GM12878 (cell line): ENCODE measurements at regions not wholly inside any gene's neighbourhood (a gene's known extent, or its start where the extent isn't known, plus 50 kb on each side); places are given as distances from the start of the nearest gene placed in this dataset.

Experiments used
- CBX3 ChIP-seq: fragments of 200-600 bp; sonication (generic); IDR thresholded peaks from 2 replicates; pipeline ENCODE4 v1.6.1; 2016; ENCODE audit warnings: low read depth, borderline replicate concordance
- CREM ChIP-seq: IDR thresholded peaks from 2 replicates; pipeline ENCODE4 v1.6.1; 2014; ENCODE audit warnings: antibody characterized with exemption, low read depth
- DPF2 ChIP-seq: fragments of 450-650 bp; IDR thresholded peaks from 2 replicates; pipeline ENCODE4 v1.6.1; 2017; ENCODE audit warnings: mild to moderate bottlenecking
- IKZF1 ChIP-seq: fragments of 450-650 bp; conservative IDR thresholded peaks from 2 replicates; pipeline ENCODE4 v1.6.1; 2017; ENCODE audit warnings: antibody characterized with exemption, mild to moderate bottlenecking
- IKZF2 ChIP-seq, 2 experiments: fragments of 450-650 bp; IDR thresholded peaks; 2 replicates each; pipeline ENCODE4 v1.6.1; 2017; ENCODE audit warnings: mild to moderate bottlenecking in 2 of 2, moderate library complexity in 2 of 2
- KLF5 ChIP-seq: fragments of 450-650 bp; IDR thresholded peaks from 2 replicates; pipeline ENCODE4 v1.6.1; 2014; ENCODE audit warnings: mild to moderate bottlenecking; ENCODE audit not compliant: partially characterized antibody
- MTA2 ChIP-seq: fragments of 450-650 bp; IDR thresholded peaks from 2 replicates; pipeline ENCODE4 v1.6.1; 2016; ENCODE audit warnings: low read depth, mild to moderate bottlenecking, moderate library complexity
- SMAD5 ChIP-seq: IDR thresholded peaks from 2 replicates; pipeline ENCODE4 v1.6.1; 2016; ENCODE audit warnings: antibody characterized with exemption, low read depth
- SPI1 ChIP-seq: IDR thresholded peaks from 2 replicates; pipeline ENCODE4 v1.6.1; 2011; ENCODE audit warnings: low read depth, mild to moderate bottlenecking, low read length, moderate library complexity, borderline replicate concordance; ENCODE audit not compliant: insufficient read depth
- SREBF2 ChIP-seq: IDR thresholded peaks from 2 replicates; pipeline ENCODE4 v1.6.1; 2012; ENCODE audit warnings: mild to moderate bottlenecking, low read length
- YBX1 ChIP-seq: fragments of 450-650 bp; IDR thresholded peaks from 2 replicates; pipeline ENCODE4 v1.6.1; 2016; ENCODE audit warnings: antibody characterized with exemption
- ZBED1 ChIP-seq: IDR thresholded peaks from 2 replicates; pipeline ENCODE4 v1.6.1; 2016; ENCODE audit warnings: borderline replicate concordance
- TF ChIP-seq, protein P1 (sequence below): fragments of 150-350 bp; IDR thresholded peaks from 2 replicates; pipeline ENCODE4 v1.6.1; 2016; ENCODE audit warnings: low read depth, low read length
- TF ChIP-seq, protein P2 (sequence below): IDR thresholded peaks from 2 replicates; pipeline ENCODE4 v1.6.1; 2012; ENCODE audit warnings: low read depth, low read length, improper control_type of control experiment
- TF ChIP-seq, protein P3 (sequence below): IDR thresholded peaks from 2 replicates; pipeline ENCODE4 v1.6.1; 2011; ENCODE audit warnings: borderline replicate concordance, low read depth, mild to moderate bottlenecking, moderate library complexity, low read length; ENCODE audit not compliant: insufficient read depth, poor library complexity, severe bottlenecking
- TF ChIP-seq, protein P4 (sequence below): fragments of 450-650 bp; IDR thresholded peaks from 2 replicates; pipeline ENCODE4 v1.6.1; 2017; ENCODE audit warnings: mild to moderate bottlenecking, low read depth, inconsistent platforms; ENCODE audit not compliant: poor library complexity, severe bottlenecking
- TF ChIP-seq, protein P5 (sequence below): IDR thresholded peaks from 2 replicates; pipeline ENCODE4 v1.6.1; 2012; ENCODE audit warnings: low read length, inconsistent platforms
- TF ChIP-seq, protein P6 (sequence below): fragments of 450-650 bp; IDR thresholded peaks from 2 replicates; pipeline ENCODE4 v1.6.1; 2018; ENCODE audit warnings: borderline replicate concordance, mild to moderate bottlenecking; ENCODE audit not compliant: partially characterized antibody

DNA sequence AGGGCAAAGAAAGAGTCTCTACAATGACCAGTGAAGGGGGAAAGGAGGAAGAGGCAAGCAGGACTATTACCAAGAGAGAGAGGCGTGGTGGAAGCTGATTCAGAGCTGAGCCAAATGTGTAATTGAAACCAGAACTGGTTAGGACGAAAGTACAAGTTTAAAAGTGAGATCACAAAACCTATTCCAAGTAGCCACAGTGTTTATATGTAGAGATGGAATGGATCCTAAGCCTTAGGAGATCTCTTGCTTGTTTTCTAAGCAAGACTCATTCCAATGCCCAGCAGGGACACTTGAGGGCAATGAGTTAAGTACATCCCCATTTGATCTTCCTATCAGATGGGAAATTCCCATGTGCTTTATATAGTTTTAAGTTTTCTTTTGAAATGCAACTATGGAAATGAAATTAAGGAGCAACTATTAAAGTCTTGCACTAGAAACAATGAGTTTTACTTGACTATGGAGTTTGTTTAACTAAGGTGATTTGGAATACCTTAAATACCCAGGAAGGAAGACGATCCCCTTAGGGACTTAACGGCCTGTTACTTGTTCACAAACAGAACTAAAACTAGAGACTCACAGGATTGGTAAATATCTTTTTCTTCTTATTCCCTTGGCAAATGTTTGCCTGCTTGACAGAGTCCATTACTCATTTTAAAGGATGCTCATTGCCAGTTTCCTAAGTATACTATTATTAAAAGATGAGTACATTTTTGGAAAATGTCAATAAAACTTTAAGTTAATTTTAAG lies 51.1 kb upstream of the SNX2 start (continued):
- TF ChIP-seq, protein P1, sequence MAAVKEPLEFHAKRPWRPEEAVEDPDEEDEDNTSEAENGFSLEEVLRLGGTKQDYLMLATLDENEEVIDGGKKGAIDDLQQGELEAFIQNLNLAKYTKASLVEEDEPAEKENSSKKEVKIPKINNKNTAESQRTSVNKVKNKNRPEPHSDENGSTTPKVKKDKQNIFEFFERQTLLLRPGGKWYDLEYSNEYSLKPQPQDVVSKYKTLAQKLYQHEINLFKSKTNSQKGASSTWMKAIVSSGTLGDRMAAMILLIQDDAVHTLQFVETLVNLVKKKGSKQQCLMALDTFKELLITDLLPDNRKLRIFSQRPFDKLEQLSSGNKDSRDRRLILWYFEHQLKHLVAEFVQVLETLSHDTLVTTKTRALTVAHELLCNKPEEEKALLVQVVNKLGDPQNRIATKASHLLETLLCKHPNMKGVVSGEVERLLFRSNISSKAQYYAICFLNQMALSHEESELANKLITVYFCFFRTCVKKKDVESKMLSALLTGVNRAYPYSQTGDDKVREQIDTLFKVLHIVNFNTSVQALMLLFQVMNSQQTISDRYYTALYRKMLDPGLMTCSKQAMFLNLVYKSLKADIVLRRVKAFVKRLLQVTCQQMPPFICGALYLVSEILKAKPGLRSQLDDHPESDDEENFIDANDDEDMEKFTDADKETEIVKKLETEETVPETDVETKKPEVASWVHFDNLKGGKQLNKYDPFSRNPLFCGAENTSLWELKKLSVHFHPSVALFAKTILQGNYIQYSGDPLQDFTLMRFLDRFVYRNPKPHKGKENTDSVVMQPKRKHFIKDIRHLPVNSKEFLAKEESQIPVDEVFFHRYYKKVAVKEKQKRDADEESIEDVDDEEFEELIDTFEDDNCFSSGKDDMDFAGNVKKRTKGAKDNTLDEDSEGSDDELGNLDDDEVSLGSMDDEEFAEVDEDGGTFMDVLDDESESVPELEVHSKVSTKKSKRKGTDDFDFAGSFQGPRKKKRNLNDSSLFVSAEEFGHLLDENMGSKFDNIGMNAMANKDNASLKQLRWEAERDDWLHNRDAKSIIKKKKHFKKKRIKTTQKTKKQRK, result no peak
- TF ChIP-seq CREM (peak; percentile 76; the same call in 1 of the 2 replicates), DPF2 (peak; percentile 47; the same call in 1 of the 2 replicates), SREBF2 (no peak), YBX1 (no peak), CBX3 (no peak), ZBED1 (peak; percentile 34; the same call in 1 of the 2 replicates), IKZF2 (IDR thresholded peaks at IDR 0.05) (peak; percentile 86 to 90), IKZF1 (peak; percentile 83), MTA2 (peak; percentile 76; the same call in 1 of the 2 replicates), SPI1 (peak; percentile 66; the same call in 1 of the 2 replicates), SMAD5 (no peak), KLF5 (no peak)
- TF ChIP-seq, protein P2, sequence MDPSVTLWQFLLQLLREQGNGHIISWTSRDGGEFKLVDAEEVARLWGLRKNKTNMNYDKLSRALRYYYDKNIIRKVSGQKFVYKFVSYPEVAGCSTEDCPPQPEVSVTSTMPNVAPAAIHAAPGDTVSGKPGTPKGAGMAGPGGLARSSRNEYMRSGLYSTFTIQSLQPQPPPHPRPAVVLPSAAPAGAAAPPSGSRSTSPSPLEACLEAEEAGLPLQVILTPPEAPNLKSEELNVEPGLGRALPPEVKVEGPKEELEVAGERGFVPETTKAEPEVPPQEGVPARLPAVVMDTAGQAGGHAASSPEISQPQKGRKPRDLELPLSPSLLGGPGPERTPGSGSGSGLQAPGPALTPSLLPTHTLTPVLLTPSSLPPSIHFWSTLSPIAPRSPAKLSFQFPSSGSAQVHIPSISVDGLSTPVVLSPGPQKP, result no peak
- TF ChIP-seq, protein P3, sequence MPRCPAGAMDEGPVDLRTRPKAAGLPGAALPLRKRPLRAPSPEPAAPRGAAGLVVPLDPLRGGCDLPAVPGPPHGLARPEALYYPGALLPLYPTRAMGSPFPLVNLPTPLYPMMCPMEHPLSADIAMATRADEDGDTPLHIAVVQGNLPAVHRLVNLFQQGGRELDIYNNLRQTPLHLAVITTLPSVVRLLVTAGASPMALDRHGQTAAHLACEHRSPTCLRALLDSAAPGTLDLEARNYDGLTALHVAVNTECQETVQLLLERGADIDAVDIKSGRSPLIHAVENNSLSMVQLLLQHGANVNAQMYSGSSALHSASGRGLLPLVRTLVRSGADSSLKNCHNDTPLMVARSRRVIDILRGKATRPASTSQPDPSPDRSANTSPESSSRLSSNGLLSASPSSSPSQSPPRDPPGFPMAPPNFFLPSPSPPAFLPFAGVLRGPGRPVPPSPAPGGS, result peak; percentile 35
- TF ChIP-seq, protein P4, sequence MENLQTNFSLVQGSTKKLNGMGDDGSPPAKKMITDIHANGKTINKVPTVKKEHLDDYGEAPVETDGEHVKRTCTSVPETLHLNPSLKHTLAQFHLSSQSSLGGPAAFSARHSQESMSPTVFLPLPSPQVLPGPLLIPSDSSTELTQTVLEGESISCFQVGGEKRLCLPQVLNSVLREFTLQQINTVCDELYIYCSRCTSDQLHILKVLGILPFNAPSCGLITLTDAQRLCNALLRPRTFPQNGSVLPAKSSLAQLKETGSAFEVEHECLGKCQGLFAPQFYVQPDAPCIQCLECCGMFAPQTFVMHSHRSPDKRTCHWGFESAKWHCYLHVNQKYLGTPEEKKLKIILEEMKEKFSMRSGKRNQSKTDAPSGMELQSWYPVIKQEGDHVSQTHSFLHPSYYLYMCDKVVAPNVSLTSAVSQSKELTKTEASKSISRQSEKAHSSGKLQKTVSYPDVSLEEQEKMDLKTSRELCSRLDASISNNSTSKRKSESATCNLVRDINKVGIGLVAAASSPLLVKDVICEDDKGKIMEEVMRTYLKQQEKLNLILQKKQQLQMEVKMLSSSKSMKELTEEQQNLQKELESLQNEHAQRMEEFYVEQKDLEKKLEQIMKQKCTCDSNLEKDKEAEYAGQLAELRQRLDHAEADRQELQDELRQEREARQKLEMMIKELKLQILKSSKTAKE, result no peak
- TF ChIP-seq, protein P5, sequence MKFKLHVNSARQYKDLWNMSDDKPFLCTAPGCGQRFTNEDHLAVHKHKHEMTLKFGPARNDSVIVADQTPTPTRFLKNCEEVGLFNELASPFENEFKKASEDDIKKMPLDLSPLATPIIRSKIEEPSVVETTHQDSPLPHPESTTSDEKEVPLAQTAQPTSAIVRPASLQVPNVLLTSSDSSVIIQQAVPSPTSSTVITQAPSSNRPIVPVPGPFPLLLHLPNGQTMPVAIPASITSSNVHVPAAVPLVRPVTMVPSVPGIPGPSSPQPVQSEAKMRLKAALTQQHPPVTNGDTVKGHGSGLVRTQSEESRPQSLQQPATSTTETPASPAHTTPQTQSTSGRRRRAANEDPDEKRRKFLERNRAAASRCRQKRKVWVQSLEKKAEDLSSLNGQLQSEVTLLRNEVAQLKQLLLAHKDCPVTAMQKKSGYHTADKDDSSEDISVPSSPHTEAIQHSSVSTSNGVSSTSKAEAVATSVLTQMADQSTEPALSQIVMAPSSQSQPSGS, result peak; percentile 87
- TF ChIP-seq, protein P6, sequence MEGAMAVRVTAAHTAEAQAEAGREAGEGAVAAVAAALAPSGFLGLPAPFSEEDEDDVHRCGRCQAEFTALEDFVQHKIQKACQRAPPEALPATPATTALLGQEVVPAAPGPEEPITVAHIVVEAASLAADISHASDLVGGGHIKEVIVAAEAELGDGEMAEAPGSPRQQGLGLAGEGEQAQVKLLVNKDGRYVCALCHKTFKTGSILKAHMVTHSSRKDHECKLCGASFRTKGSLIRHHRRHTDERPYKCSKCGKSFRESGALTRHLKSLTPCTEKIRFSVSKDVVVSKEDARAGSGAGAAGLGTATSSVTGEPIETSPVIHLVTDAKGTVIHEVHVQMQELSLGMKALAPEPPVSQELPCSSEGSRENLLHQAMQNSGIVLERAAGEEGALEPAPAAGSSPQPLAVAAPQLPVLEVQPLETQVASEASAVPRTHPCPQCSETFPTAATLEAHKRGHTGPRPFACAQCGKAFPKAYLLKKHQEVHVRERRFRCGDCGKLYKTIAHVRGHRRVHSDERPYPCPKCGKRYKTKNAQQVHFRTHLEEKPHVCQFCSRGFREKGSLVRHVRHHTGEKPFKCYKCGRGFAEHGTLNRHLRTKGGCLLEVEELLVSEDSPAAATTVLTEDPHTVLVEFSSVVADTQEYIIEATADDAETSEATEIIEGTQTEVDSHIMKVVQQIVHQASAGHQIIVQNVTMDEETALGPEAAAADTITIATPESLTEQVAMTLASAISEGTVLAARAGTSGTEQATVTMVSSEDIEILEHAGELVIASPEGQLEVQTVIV, result no peak
